ENCODE measurements at regions not wholly inside any gene's neighbourhood (a gene's known extent, or its start where the extent isn't known, plus 50 kb on each side); places are given as distances from the start of the nearest gene placed in this dataset.

DNA sequence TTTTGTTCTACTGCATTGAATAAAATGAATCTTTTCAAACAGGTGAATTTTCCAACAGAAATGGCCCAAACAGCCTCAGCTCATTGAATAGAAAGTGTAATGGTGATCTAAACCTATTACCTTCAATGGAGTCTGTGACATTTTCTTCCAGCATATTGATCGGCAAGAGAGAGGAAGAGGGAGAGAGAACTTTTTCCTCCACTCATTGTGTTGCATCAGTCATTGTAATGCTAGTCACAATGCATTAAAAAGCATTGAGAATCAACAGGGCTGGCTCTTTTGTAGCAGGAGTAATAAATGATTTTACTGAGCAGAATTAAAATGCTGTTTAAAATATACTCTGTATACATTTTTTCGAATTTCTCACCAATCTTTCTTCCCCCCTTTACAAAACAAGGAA is 1794.5 kb upstream of the CELF4 start:
- H3K36me3 ChIP-seq: no peaks in the 10 kb centered on the region
- H3K27me3 ChIP-seq: no peaks in the 10 kb centered on the region
- no peak overlapping the region for H3K4me3 ChIP-seq
- TF ChIP-seq, protein P1, sequence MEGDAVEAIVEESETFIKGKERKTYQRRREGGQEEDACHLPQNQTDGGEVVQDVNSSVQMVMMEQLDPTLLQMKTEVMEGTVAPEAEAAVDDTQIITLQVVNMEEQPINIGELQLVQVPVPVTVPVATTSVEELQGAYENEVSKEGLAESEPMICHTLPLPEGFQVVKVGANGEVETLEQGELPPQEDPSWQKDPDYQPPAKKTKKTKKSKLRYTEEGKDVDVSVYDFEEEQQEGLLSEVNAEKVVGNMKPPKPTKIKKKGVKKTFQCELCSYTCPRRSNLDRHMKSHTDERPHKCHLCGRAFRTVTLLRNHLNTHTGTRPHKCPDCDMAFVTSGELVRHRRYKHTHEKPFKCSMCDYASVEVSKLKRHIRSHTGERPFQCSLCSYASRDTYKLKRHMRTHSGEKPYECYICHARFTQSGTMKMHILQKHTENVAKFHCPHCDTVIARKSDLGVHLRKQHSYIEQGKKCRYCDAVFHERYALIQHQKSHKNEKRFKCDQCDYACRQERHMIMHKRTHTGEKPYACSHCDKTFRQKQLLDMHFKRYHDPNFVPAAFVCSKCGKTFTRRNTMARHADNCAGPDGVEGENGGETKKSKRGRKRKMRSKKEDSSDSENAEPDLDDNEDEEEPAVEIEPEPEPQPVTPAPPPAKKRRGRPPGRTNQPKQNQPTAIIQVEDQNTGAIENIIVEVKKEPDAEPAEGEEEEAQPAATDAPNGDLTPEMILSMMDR (IDR thresholded peaks at IDR 0.05; ENCODE audit: low read depth, low read length): no peak
- no peaks in the 10 kb centered on the region for H3K4me1 ChIP-seq (ENCODE audit: low read depth)
- DNase-seq (ENCODE audit: low read depth in 1 of 2, low spot score in 1 of 2): no peak
- H3K27ac ChIP-seq: no peak overlapping the region
- no peaks in the 10 kb centered on the region for H3K9me3 ChIP-seq (ENCODE audit: low read depth)

DNA sequence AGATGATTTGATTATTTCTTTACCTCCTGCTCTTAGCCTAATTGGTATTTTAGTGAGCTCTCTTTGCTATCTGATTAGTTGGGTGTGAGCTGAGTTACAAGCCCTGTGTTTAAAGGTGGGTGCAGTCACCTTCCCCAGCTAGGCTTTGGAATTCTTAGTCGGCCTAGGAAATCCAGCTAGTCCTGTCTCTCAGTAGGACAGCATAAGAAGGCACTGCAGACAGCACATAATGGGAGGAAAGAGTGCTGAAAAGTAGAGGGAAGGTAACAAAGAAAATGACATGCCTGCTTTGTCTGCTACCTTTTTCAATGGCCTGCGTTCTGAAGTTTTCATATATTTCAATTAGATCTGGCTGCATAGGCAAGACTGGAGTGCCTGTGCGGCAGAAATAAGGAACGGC is 1794.0 kb upstream of the CELF4 start:
- Histone ChIP-seq H3K4me3 (no peak overlapping the region), H3K36me3 (no peaks in the 10 kb centered on the region), H3K27me3 (no peaks in the 10 kb centered on the region), H3K9me3 (ENCODE audit: low read depth) (no peaks in the 10 kb centered on the region), H3K27ac (no peak overlapping the region), H3K4me1 (ENCODE audit: low read depth) (no peaks in the 10 kb centered on the region)
- TF ChIP-seq, protein P1 (IDR thresholded peaks at IDR 0.05; ENCODE audit: low read depth, low read length): no peak
- no peak for DNase-seq (ENCODE audit: low read depth in 1 of 2, low spot score in 1 of 2)

DNA sequence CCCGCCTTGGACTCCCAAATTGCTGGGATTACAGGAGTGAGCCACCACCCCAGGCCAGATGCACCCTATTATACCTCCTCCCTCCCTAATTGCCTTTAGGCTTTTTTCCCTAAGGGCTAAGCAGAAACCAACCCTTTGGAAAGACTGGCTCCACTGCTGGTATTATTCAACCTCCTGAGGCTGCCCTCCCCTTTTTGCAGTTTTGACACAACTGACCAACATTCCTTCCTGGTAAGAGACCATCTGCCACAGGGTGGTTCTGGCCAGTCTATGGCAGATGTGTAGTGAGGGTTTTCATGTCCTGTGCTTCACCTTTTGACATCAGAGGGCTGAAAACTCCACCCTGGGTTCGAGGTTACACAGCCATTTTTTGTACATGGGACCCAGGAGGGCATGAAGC is 1785.3 kb upstream of the CELF4 start:
- no peaks in the 10 kb centered on the region for H3K27me3 ChIP-seq
- H3K4me1 ChIP-seq (ENCODE audit: low read depth): peaks cover 17% of the 10 kb centered on the region
- H3K36me3 ChIP-seq: no peaks in the 10 kb centered on the region
- no peak overlapping the region for H3K27ac ChIP-seq
- TF ChIP-seq, protein P1 (IDR thresholded peaks at IDR 0.05; ENCODE audit: low read depth, low read length): no peak
- no peak overlapping the region for H3K4me3 ChIP-seq
- no peaks in the 10 kb centered on the region for H3K9me3 ChIP-seq (ENCODE audit: low read depth)
- DNase-seq (ENCODE audit: low read depth in 1 of 2, low spot score in 1 of 2): no peak

DNA sequence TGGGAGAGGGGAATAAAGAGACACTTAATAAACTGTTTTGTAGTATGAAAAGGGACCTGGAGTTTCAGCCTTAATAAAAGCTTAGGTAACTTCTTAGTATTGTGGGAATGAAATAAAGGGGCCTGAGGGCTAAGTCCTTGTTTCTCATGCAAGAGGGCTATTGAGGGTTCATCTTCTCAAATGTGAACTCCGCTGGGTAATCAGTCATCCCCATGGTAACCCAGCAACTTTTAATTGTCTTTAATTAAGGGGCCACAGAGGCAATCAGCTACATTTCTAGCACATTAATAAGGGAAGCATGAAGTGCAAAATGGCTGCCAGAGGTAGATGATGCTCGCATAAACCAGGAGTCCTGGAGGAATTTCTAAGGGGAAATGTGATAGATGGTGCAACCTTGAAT is 1784.2 kb upstream of the CELF4 start:
- no peaks in the 10 kb centered on the region for H3K36me3 ChIP-seq
- H3K4me1 ChIP-seq (ENCODE audit: low read depth): peaks cover 17% of the 10 kb centered on the region
- H3K27me3 ChIP-seq: no peaks in the 10 kb centered on the region
- no peaks in the 10 kb centered on the region for H3K9me3 ChIP-seq (ENCODE audit: low read depth)
- no peak for DNase-seq (ENCODE audit: low read depth in 1 of 2, low spot score in 1 of 2)
- no peak overlapping the region for H3K4me3 ChIP-seq
- TF ChIP-seq, protein P1 (IDR thresholded peaks at IDR 0.05; ENCODE audit: low read depth, low read length): no peak
- H3K27ac ChIP-seq: no peak overlapping the region

DNA sequence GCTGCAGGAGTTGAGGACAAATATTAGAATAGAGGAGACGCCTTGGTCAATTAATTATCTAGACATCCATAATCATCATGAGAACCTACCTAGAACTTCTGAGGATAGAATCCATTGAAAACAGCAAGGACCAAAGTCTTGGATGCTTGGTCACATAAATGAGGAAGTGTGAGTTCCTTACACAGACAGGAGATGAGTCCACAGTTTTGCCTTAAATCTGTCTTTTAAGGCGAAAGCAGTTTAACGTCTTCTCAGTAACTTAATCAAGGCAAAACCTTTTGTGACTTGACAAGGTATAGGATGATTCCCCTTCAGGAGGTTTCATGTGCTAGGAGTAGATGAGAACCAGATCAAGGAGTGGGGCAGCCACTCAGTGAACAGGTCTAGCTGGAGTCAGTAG is 1783.2 kb upstream of the CELF4 start:
- TF ChIP-seq, protein P1 (IDR thresholded peaks at IDR 0.05; ENCODE audit: low read depth, low read length): no peak
- Histone ChIP-seq H3K27me3 (no peaks in the 10 kb centered on the region), H3K27ac (no peak overlapping the region), H3K9me3 (ENCODE audit: low read depth) (no peaks in the 10 kb centered on the region), H3K36me3 (no peaks in the 10 kb centered on the region), H3K4me1 (ENCODE audit: low read depth) (peaks cover 14% of the 10 kb centered on the region), H3K4me3 (no peak overlapping the region)
- DNase-seq (ENCODE audit: low read depth in 1 of 2, low spot score in 1 of 2): no peak

DNA sequence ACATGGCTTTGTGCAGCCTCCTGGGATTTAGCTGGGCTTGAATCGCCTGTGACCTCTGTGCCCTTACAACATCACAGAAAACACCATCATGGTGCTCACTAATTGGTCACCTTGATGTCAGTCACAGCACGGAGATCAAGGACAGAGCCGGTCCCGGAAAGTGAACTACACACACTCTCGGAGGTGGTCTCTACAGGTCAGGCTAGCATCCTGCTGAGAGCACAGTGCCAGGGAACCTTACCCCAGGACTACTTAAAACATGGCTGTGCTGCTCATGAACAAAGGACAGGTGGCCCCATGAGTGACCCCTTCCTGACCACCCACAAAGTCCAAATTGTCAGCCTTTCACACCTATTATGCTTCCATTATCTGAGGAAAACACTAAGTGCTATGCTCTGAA is 1782.1 kb upstream of the CELF4 start:
- H3K4me1 ChIP-seq (ENCODE audit: low read depth): peaks cover 11% of the 10 kb centered on the region
- no peak overlapping the region for H3K4me3 ChIP-seq
- H3K27ac ChIP-seq: no peak overlapping the region
- H3K36me3 ChIP-seq: no peaks in the 10 kb centered on the region
- no peak for DNase-seq (ENCODE audit: low read depth in 1 of 2, low spot score in 1 of 2)
- H3K9me3 ChIP-seq (ENCODE audit: low read depth): no peaks in the 10 kb centered on the region
- TF ChIP-seq, protein P1 (IDR thresholded peaks at IDR 0.05; ENCODE audit: low read depth, low read length): no peak
- no peaks in the 10 kb centered on the region for H3K27me3 ChIP-seq

Data from cardiac muscle cell (in vitro differentiated cells and primary cell).